ENCODE measurements at regions not wholly inside any gene's neighbourhood (a gene's known extent, or its start where the extent isn't known, plus 50 kb on each side); places are given as distances from the start of the nearest gene placed in this dataset.

- BruUV-seq (replicated peaks): no TSS peak
- Histone ChIP-seq H3K4me2 (ENCODE audit: low read depth, low read length) (no peak overlapping the region), H3K9ac (ENCODE audit: low read depth, low read length) (no peak overlapping the region), H4K5ac (ENCODE audit: low read depth, low read length) (no peak overlapping the region), H2BK5ac (ENCODE audit: low read depth, low read length, poor library complexity, severe bottlenecking) (no peak overlapping the region), H3K36me3 (ENCODE audit: control insufficient read depth, insufficient read depth, low read length) (no peaks in the 10 kb centered on the region), H3K4me1 (ENCODE audit: control insufficient read depth, insufficient read depth, low read length) (no peaks in the 10 kb centered on the region), H4K20me1 (ENCODE audit: insufficient read depth, low read length) (no peaks in the 10 kb centered on the region), H3K4me3 (ENCODE audit: insufficient read depth, low read depth, low read length) (no peak overlapping the region), H3K18ac (ENCODE audit: low read depth, low read length) (no peak overlapping the region), H3K23ac (ENCODE audit: low read depth, low read length) (no peak overlapping the region), H2BK120ac (ENCODE audit: low read depth, low read length) (no peak overlapping the region), H3K14ac (replicated peaks; ENCODE audit: low read depth, low read length) (no peak overlapping the region), H3K27me3 (ENCODE audit: control insufficient read depth, insufficient read depth, low read length) (no peaks in the 10 kb centered on the region), H2BK20ac (ENCODE audit: low read depth, low read length) (no peak overlapping the region), H2AK5ac (ENCODE audit: low read depth, low read length) (no peak overlapping the region), H3K9me3 (ENCODE audit: control insufficient read depth, insufficient read depth, low read length) (peaks cover 3% of the 10 kb centered on the region; the same call in 1 of the 2 replicates), H2AK9ac (replicated peaks; ENCODE audit: low read depth, low read length, poor library complexity) (no peak overlapping the region), H3K9me1 (ENCODE audit: insufficient read depth, low read length) (no peaks in the 10 kb centered on the region), H2AFZ (replicated peaks; ENCODE audit: low read length, poor library complexity) (no peak overlapping the region), H2BK15ac (ENCODE audit: low read depth, low read length) (no peak overlapping the region), H3K4ac (ENCODE audit: low read depth, low read length) (no peak overlapping the region), H3K56ac (ENCODE audit: extremely low read depth, insufficient read depth, low read length) (no peak overlapping the region), H3K79me1 (ENCODE audit: low read depth in 1 of 2, low read length in 2 of 2) (no peaks in the 10 kb centered on the region), H3K27ac (ENCODE audit: insufficient read depth, low read length) (no peak overlapping the region), H4K91ac (ENCODE audit: insufficient read depth, low read depth, low read length) (no peak overlapping the region), H4K8ac (ENCODE audit: low read depth in 2 of 2, low read length in 2 of 2) (no peak overlapping the region)
- no CpG with 5 or more reads among the region's 1 CpG for WGBS, 2 experiments (ENCODE audit: extremely low coverage in 2 of 2, insufficient read length in 1 of 2)
- no peak for ATAC-seq (ENCODE audit: low read depth)
- dilution Hi-C loops (cut with HindIII; ENCODE audit: low sequenced_read_pairs, unreplicated experiment) (no loop called here), in situ Hi-C loops (cut with MboI; ENCODE audit: low sequenced_read_pairs) (no loop called here), intact Hi-C loops (cut with micrococcal nuclease) (no loop called here)
- ChIA-PET CTCF (no interaction called here), POLR2A (ENCODE audit: unreplicated experiment) (no interaction called here)
- DNase-seq: no peak
- TF ChIP-seq FOS (IDR thresholded peaks at IDR 0.05; ENCODE audit: low read depth, low read length) (no peak), CEBPB (IDR thresholded peaks at IDR 0.05; ENCODE audit: low read depth, low read length) (no peak), SMC3 (IDR thresholded peaks at IDR 0.05; ENCODE audit: low read depth, low read length) (no peak), RCOR1 (IDR thresholded peaks at IDR 0.05; ENCODE audit: insufficient replicate concordance, low read length) (no peak), ELK1 (IDR thresholded peaks at IDR 0.05; ENCODE audit: borderline replicate concordance, low read depth, low read length) (no peak)
- TF ChIP-seq, protein P1, sequence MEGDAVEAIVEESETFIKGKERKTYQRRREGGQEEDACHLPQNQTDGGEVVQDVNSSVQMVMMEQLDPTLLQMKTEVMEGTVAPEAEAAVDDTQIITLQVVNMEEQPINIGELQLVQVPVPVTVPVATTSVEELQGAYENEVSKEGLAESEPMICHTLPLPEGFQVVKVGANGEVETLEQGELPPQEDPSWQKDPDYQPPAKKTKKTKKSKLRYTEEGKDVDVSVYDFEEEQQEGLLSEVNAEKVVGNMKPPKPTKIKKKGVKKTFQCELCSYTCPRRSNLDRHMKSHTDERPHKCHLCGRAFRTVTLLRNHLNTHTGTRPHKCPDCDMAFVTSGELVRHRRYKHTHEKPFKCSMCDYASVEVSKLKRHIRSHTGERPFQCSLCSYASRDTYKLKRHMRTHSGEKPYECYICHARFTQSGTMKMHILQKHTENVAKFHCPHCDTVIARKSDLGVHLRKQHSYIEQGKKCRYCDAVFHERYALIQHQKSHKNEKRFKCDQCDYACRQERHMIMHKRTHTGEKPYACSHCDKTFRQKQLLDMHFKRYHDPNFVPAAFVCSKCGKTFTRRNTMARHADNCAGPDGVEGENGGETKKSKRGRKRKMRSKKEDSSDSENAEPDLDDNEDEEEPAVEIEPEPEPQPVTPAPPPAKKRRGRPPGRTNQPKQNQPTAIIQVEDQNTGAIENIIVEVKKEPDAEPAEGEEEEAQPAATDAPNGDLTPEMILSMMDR (conservative IDR thresholded peaks at IDR 0.05; ENCODE audit: low read depth, low read length): no peak
Observed at GRCh38 chrX:5417381-5417780, 811.3 kb downstream of the NLGN4X start.

Data from IMR-90 (cell line).